GM12878 (cell line): ENCODE measurements at regions not wholly inside any gene's neighbourhood (a gene's known extent, or its start where the extent isn't known, plus 50 kb on each side); places are given as distances from the start of the nearest gene placed in this dataset.

Source experiments
- ATAC-seq: fragments of 200-7000 bp; cut with Tn5 transposase; 3 replicates; pipeline ENCODE4 v1.9.1; 2020; ENCODE audit warnings: mild to moderate bottlenecking, moderate library complexity
- BruUV-seq: library from RNA; stranded (reverse); fragments of 400-500 nt; replicated peaks from 2 replicates; lab custom pipeline; 2021; lab: Mats Ljungman, UMichigan
- CTCF ChIA-PET: fragments of 300-600 bp; sonication (Branson Sonifier 250); formaldehyde crosslinking; extraction: SDS; loops from one replicate; lab custom pipeline; 2021; ENCODE audit warnings: inconsistent platforms; lab: Yijun Ruan, JAX
- POLR2A ChIA-PET: fragments of 350-600 bp; formaldehyde crosslinking; extraction: SDS; loops from one replicate; lab custom pipeline; 2021; ENCODE audit warnings: inconsistent platforms; lab: Charles Lee
- RAD21 ChIA-PET: fragments of 300-600 bp; sonication (Branson Sonifier 250); formaldehyde crosslinking; loops from one replicate; lab custom pipeline; 2023; ENCODE audit warnings: antibody characterized with exemption; ENCODE audit not compliant: unreplicated experiment; lab: Charles Lee
- SMC1A ChIA-PET: fragments of 300-600 bp; sonication (Branson Sonifier 250); formaldehyde crosslinking; loops from one replicate; lab custom pipeline; 2023; ENCODE audit not compliant: unreplicated experiment, uncharacterized antibody; lab: Charles Lee
- DNase-seq: peaks from one replicate; pipeline ENCODE4 v3.0.0-alpha.2; 2011; ENCODE audit warnings: low read depth, low spot score
- FAIRE-seq: peaks from 3 replicates; lab custom pipeline; 2011; peaks lifted over from hg19 to GRCh38; lab: Jason Lieb, UNC
- H2AFZ ChIP-seq: 2 replicates; pipeline ENCODE4 v1.6.0; 2011; ENCODE audit warnings: low read depth, low read length, control low read depth; ENCODE audit not compliant: control insufficient read depth
- H3K27ac ChIP-seq: 2 replicates; pipeline ENCODE4 v1.5.1; 2011; ENCODE audit warnings: control low read depth; ENCODE audit not compliant: control insufficient read depth, insufficient read depth
- H3K27me3 ChIP-seq, 2 experiments: replicated peaks in 1 of 2; 2 replicates each; pipeline versions ENCODE4 v1.6.0 to v1.6.1; 2011; ENCODE audit warnings: low read length in 1 of 2; ENCODE audit not compliant: control insufficient read depth in 2 of 2, insufficient read depth in 2 of 2
- H3K36me3 ChIP-seq, 2 experiments: 2 replicates each; pipeline ENCODE4 v1.5.1; 2011; ENCODE audit warnings: low read length in 1 of 2; ENCODE audit not compliant: control insufficient read depth in 2 of 2, insufficient read depth in 2 of 2
- H3K4me1 ChIP-seq: 2 replicates; pipeline ENCODE4 v1.6.1; 2011; ENCODE audit warnings: mild to moderate bottlenecking, low read length, moderate library complexity, mixed read lengths; ENCODE audit not compliant: control insufficient read depth, insufficient read depth
- H3K4me2 ChIP-seq: 2 replicates; pipeline ENCODE4 v1.6.0; 2011; ENCODE audit warnings: control low read depth; ENCODE audit not compliant: control insufficient read depth, insufficient read depth
- H3K4me3 ChIP-seq: fragments of 200-600 bp; sonication (generic); 2 replicates; pipeline ENCODE4 v1.5.1; 2016
- H3K79me2 ChIP-seq: 2 replicates; pipeline ENCODE4 v1.6.0; 2011; ENCODE audit warnings: low read length; ENCODE audit not compliant: control insufficient read depth, insufficient read depth
- H3K9ac ChIP-seq: 2 replicates; pipeline ENCODE4 v1.8.0; 2011; ENCODE audit warnings: low read length, control low read depth, mixed read lengths; ENCODE audit not compliant: control insufficient read depth, insufficient read depth
- H3K9me3 ChIP-seq: replicated peaks from 3 replicates; pipeline ENCODE4 v1.5.1; 2011; ENCODE audit warnings: mild to moderate bottlenecking, low read length; ENCODE audit not compliant: control insufficient read depth, insufficient read depth
- H4K20me1 ChIP-seq: 2 replicates; pipeline ENCODE4 v1.6.0; 2011; ENCODE audit not compliant: control insufficient read depth, insufficient read depth
- BCLAF1 ChIP-seq: fragments of 450-650 bp; IDR thresholded peaks from 2 replicates; pipeline ENCODE4 v1.6.1; 2017; ENCODE audit warnings: antibody characterized with exemption, mild to moderate bottlenecking, moderate library complexity
- CEBPB ChIP-seq, 2 experiments: fragments of 150-350 bp in 1 of 2; IDR thresholded peaks; 2 replicates each; pipeline ENCODE4 v1.6.1; 2012 to 2014; ENCODE audit warnings: low read depth in 2 of 2, low read length in 2 of 2, borderline replicate concordance in 1 of 2, inconsistent platforms in 1 of 2
- ETV6 ChIP-seq, 2 experiments: fragments of 450-650 bp in 1 of 2; IDR thresholded peaks in 1 of 2; conservative IDR thresholded peaks in 1 of 2; 2 replicates each; pipeline ENCODE4 v1.6.1; 2014; ENCODE audit warnings: antibody characterized with exemption in 1 of 2, borderline replicate concordance in 1 of 2, low read depth in 1 of 2, mild to moderate bottlenecking in 1 of 2, moderate library complexity in 1 of 2
- MEF2A ChIP-seq: IDR thresholded peaks from 2 replicates; pipeline ENCODE4 v1.6.1; 2011; ENCODE audit warnings: low read depth, mild to moderate bottlenecking, low read length, moderate library complexity; ENCODE audit not compliant: insufficient read depth
- MTA3 ChIP-seq: IDR thresholded peaks from 2 replicates; pipeline ENCODE4 v1.6.1; 2012; ENCODE audit warnings: low read length, inconsistent platforms, borderline replicate concordance
- NRF1 ChIP-seq: conservative IDR thresholded peaks from 2 replicates; pipeline ENCODE4 v1.6.1; 2011; ENCODE audit warnings: mild to moderate bottlenecking, low read depth, low read length, improper control_type of control experiment
- WGBS: methylation state at CpG from one replicate; pipeline ENCODE4 v1.1.6; 2016; ENCODE audit warnings: low lambda C conversion rate; ENCODE audit not compliant: insufficient replicate concordance, insufficient coverage; ENCODE audit errors: missing lambda C conversion rate; 5-methylcytosine and 5-hydroxymethylcytosine counted together
- in situ Hi-C: fragments of 300-500 bp; cut with MboI; formaldehyde crosslinking; loops from 9 replicates; pipeline ENCODE4 v1.14.3; 2018; ENCODE audit warnings: mixed read lengths
- intact Hi-C: fragments of 100-400 bp; cut with micrococcal nuclease; formaldehyde crosslinking; loops from one replicate; pipeline ENCODE4 v1.14.2; 2022; ENCODE audit not compliant: unreplicated experiment

- Histone ChIP-seq H3K4me2 (no peak overlapping the region), H3K36me3 (no peaks in the 10 kb centered on the region), H4K20me1 (no peaks in the 10 kb centered on the region), H3K4me3 (no peak overlapping the region), H3K4me1 (peaks cover 13% of the 10 kb centered on the region), H2AFZ (no peak overlapping the region; the same call in 1 of the 2 replicates), H3K27me3 (no peaks in the 10 kb centered on the region), H3K27ac (no peak overlapping the region), H3K9ac (no peak overlapping the region), H3K79me2 (no peaks in the 10 kb centered on the region), H3K9me3 (no peaks in the 10 kb centered on the region; the same call in 2 of the 3 replicates)
- ATAC-seq (no peak), FAIRE-seq (no peak), DNase-seq (no peak)
- TF ChIP-seq ETV6 (conservative IDR thresholded peaks at IDR 0.05 in 1 of 2, IDR thresholded peaks at IDR 0.05 in 1 of 2; ENCODE audit: borderline replicate concordance in 1 of 2, low read depth in 1 of 2) = no peak
- no peak for TF ChIP-seq MTA3
- no peak for TF ChIP-seq CEBPB (IDR thresholded peaks at IDR 0.05; ENCODE audit: borderline replicate concordance in 1 of 2, low read depth in 2 of 2, low read length in 2 of 2)
- no peak for TF ChIP-seq MEF2A
- TF ChIP-seq BCLAF1 = no peak
- no peak for TF ChIP-seq NRF1
- POLR2A ChIA-PET = no interaction called here
- intact Hi-C loops = no loop called here
- in situ Hi-C loops = no loop called here
- SMC1A ChIA-PET = no interaction called here
- BruUV-seq = no TSS peak
- RAD21 ChIA-PET = no interaction called here
- CTCF ChIA-PET = no interaction called here
- WGBS = 9% methylated on average over 4 of the region's 4 CpGs
These were observed 175.1 kb downstream of the SNX18 start for GRCh38 chr5:54692631-54693030.
